Body of pancreas (tissue), 4 donors: ENCODE measurements at regions not wholly inside any gene's neighbourhood (a gene's known extent, or its start where the extent isn't known, plus 50 kb on each side); places are given as distances from the start of the nearest gene placed in this dataset.

ENCODE experiments used
- ATAC-seq: fragments of 150-250 bp; one replicate; pipeline ENCODE4 v1.9.1; 2016
- DNase-seq, 4 donors: peaks; one replicate each; pipeline ENCODE4 v3.0.0-alpha.2; 2019
- H3K27ac ChIP-seq, 4 donors: fragments of 200-600 bp; sonication (generic); 1 replicate in 3 of 4; 2 replicates in 1 of 4; pipeline versions ENCODE4 v1.5.1 to v1.6.1; 2016 to 2019; ENCODE audit warnings: mild to moderate bottlenecking in 1 of 4, mixed read lengths in 1 of 4, moderate library complexity in 1 of 4
- H3K27me3 ChIP-seq, 2 donors: fragments of 200-600 bp; sonication (generic); one replicate each; pipeline ENCODE4 v1.6.0; 2016; ENCODE audit warnings: mild to moderate bottlenecking in 1 of 2
- H3K36me3 ChIP-seq, 2 donors: fragments of 200-600 bp; sonication (generic); replicated peaks in 1 of 2; 2 replicates each; pipeline ENCODE4 v1.5.1; 2016; ENCODE audit warnings: low read depth in 2 of 2; ENCODE audit not compliant: insufficient read depth in 1 of 2
- H3K4me1 ChIP-seq: fragments of 200-600 bp; sonication (generic); one replicate; pipeline ENCODE4 v1.6.0; 2016
- H3K4me3 ChIP-seq, 2 donors: fragments of 200-600 bp; sonication (generic); 1 replicate in 1 of 2; 2 replicates in 1 of 2; pipeline ENCODE4 v1.5.1; 2016 to 2019
- H3K9me3 ChIP-seq, 3 donors: fragments of 200-600 bp; sonication (generic); 1 replicate in 2 of 3; 2 replicates in 1 of 3; pipeline ENCODE4 v1.5.1; 2016
- CTCF ChIP-seq, 7 experiments: fragments of 450-650 bp in 4 of 7; fragments of 200-600 bp in 3 of 7; sonication (generic) in 3 of 7; IDR thresholded peaks; one replicate each; pipeline ENCODE4 v1.5.1; 2016 to 2019; ENCODE audit warnings: antibody characterized with exemption in 7 of 7
- POLR2A ChIP-seq, 3 donors: fragments of 450-650 bp; IDR thresholded peaks; one replicate each; pipeline ENCODE4 v1.6.1; 2016; ENCODE audit warnings: antibody characterized with exemption in 3 of 3, mild to moderate bottlenecking in 2 of 3
- WGBS, 2 donors: methylation state at CpG; one replicate each; pipeline ENCODE4 v1.1.5; 2017; 5-methylcytosine and 5-hydroxymethylcytosine counted together
- intact Hi-C: fragments of 100-400 bp; cut with DNase I; formaldehyde crosslinking; loops from one replicate; pipeline ENCODE4 v1.15.1; 2023

- TF ChIP-seq CTCF (IDR thresholded peaks at IDR 0.05) (no peak), POLR2A (IDR thresholded peaks at IDR 0.05) (no peak)
These were observed 158.4 kb upstream of the BACE2 start for GRCh38 chr21:41009398-41010100.

GRCh38 chr21:41010101-41010435 lies 157.9 kb upstream of the BACE2 start:
- intact Hi-C loops, result no loop called here
- WGBS, 2 donors, result 40 to 48% methylated on average over 6 of the region's 6 CpGs
- no peak overlapping the region for H3K4me3 ChIP-seq
- no peaks in the 10 kb centered on the region for H3K36me3 ChIP-seq
- no peak overlapping the region for H3K27ac ChIP-seq
- no peaks in the 10 kb centered on the region for H3K9me3 ChIP-seq
- DNase-seq (no peak), ATAC-seq (no peak)
- H3K27me3 ChIP-seq, result no peaks in the 10 kb centered on the region
- H3K4me1 ChIP-seq, result no peaks in the 10 kb centered on the region
- no peak for TF ChIP-seq CTCF (IDR thresholded peaks at IDR 0.05)
- TF ChIP-seq POLR2A (IDR thresholded peaks at IDR 0.05), result no peak

More at GRCh38 chr21:41009398-41010100, 158.4 kb upstream of the BACE2 start:
- DNase-seq (peak in 1 of 4 donors; percentile 22), ATAC-seq (no peak)
- no peak overlapping the region for H3K27ac ChIP-seq
- no peak overlapping the region for H3K4me3 ChIP-seq
- intact Hi-C loops, result no loop called here
- H3K9me3 ChIP-seq, result no peaks in the 10 kb centered on the region
- no peaks in the 10 kb centered on the region for H3K27me3 ChIP-seq
- H3K4me1 ChIP-seq, result no peaks in the 10 kb centered on the region
- H3K36me3 ChIP-seq, result no peaks in the 10 kb centered on the region
- WGBS, 2 donors, result 54 to 55% methylated on average over 5 of the region's 5 CpGs

- 57 to 65% methylated on average over 16 of the region's 16 CpGs for WGBS, 2 donors
- intact Hi-C loops, result no loop called here
- H3K27ac ChIP-seq, result no peak overlapping the region
- H3K4me3 ChIP-seq, result no peak overlapping the region
- H3K9me3 ChIP-seq, result no peaks in the 10 kb centered on the region
- DNase-seq, result no peak
- TF ChIP-seq POLR2A (IDR thresholded peaks at IDR 0.05) (no peak), CTCF (IDR thresholded peaks at IDR 0.05) (no peak)
- H3K27me3 ChIP-seq, result no peaks in the 10 kb centered on the region
- no peak for ATAC-seq
- H3K4me1 ChIP-seq, result no peaks in the 10 kb centered on the region
- no peaks in the 10 kb centered on the region for H3K36me3 ChIP-seq
These were observed 156.7 kb upstream of the BACE2 start for GRCh38 chr21:41011098-41011731.

- TF ChIP-seq CTCF (IDR thresholded peaks at IDR 0.05) (no peak), POLR2A (IDR thresholded peaks at IDR 0.05) (no peak)
These were observed 156.0 kb upstream of the BACE2 start for GRCh38 chr21:41011951-41012366.

GRCh38 chr21:41012425-41012824 lies 155.5 kb upstream of the BACE2 start:
- Histone ChIP-seq H3K27me3 (no peaks in the 10 kb centered on the region), H3K9me3 (no peaks in the 10 kb centered on the region), H3K27ac (no peak overlapping the region), H3K36me3 (no peaks in the 10 kb centered on the region), H3K4me1 (no peaks in the 10 kb centered on the region), H3K4me3 (no peak overlapping the region)
- TF ChIP-seq CTCF (IDR thresholded peaks at IDR 0.05) (no peak), POLR2A (IDR thresholded peaks at IDR 0.05) (no peak)
- DNase-seq (no peak), ATAC-seq (no peak)
- whole genome bisulfite sequencing, 2 donors, result 66 to 75% methylated on average over 3 of the region's 3 CpGs
- intact Hi-C loops, result no loop called here

More at GRCh38 chr21:41011951-41012366, 156.0 kb upstream of the BACE2 start:
- no peak for ATAC-seq
- Histone ChIP-seq H3K27ac (no peak overlapping the region), H3K27me3 (no peaks in the 10 kb centered on the region), H3K4me3 (no peak overlapping the region), H3K36me3 (no peaks in the 10 kb centered on the region), H3K4me1 (no peaks in the 10 kb centered on the region), H3K9me3 (no peaks in the 10 kb centered on the region)
- DNase-seq, result no peak
- 74 to 75% methylated on average over 15 to 16 of the region's 16 CpGs for WGBS, 2 donors
- intact Hi-C loops, result no loop called here
